Parathyroid adenoma (tissue), 2 donors: ENCODE measurements at regions not wholly inside any gene's neighbourhood (a gene's known extent, or its start where the extent isn't known, plus 50 kb on each side); places are given as distances from the start of the nearest gene placed in this dataset.

Source experiments
- H2AFZ ChIP-seq: fragments of 300-600 bp; sonication (generic); one replicate; pipeline ENCODE4 v1.7.0; 2017; ENCODE audit warnings: antibody characterized with exemption, mild to moderate bottlenecking
- H3K27ac ChIP-seq: fragments of 300-600 bp; sonication (generic); one replicate; pipeline ENCODE4 v1.7.0; 2017
- H3K27me3 ChIP-seq: fragments of 300-600 bp; sonication (generic); one replicate; pipeline ENCODE4 v1.7.0; 2017; ENCODE audit warnings: low read length; ENCODE audit not compliant: control insufficient read depth, insufficient read depth
- H3K36me3 ChIP-seq: fragments of 300-600 bp; sonication (generic); one replicate; pipeline ENCODE4 v1.7.0; 2017; ENCODE audit warnings: low read length; ENCODE audit not compliant: control insufficient read depth, insufficient read depth
- H3K4me1 ChIP-seq: fragments of 300-600 bp; sonication (generic); one replicate; pipeline ENCODE4 v1.7.0; 2017; ENCODE audit warnings: control low read depth
- H3K4me2 ChIP-seq: fragments of 300-600 bp; sonication (generic); one replicate; pipeline ENCODE4 v1.7.0; 2017; ENCODE audit warnings: low read length
- H3K4me3 ChIP-seq: fragments of 300-600 bp; sonication (generic); one replicate; pipeline ENCODE4 v1.7.0; 2017; ENCODE audit warnings: low read depth, low read length
- H3K79me2 ChIP-seq: fragments of 300-600 bp; sonication (generic); one replicate; pipeline ENCODE4 v1.7.0; 2017; ENCODE audit warnings: control low read depth
- H3K9ac ChIP-seq: fragments of 300-600 bp; sonication (generic); one replicate; pipeline ENCODE4 v1.7.0; 2017; ENCODE audit warnings: mild to moderate bottlenecking
- H3K9me3 ChIP-seq: fragments of 300-600 bp; sonication (generic); one replicate; pipeline ENCODE4 v1.7.0; 2017; ENCODE audit warnings: low read length; ENCODE audit not compliant: control insufficient read depth
- CTCF ChIP-seq: fragments of 300-600 bp; sonication (generic); IDR thresholded peaks from one replicate; pipeline ENCODE4 v1.7.0; 2017; ENCODE audit warnings: antibody characterized with exemption, mild to moderate bottlenecking
- donor health status: primary hyperparathyroidism.

- no peaks in the 10 kb centered on the region for H3K79me2 ChIP-seq
- TF ChIP-seq CTCF, result no peak
- H3K36me3 ChIP-seq, result no peaks in the 10 kb centered on the region
- no peak overlapping the region for H3K4me3 ChIP-seq
- no peaks in the 10 kb centered on the region for H3K4me1 ChIP-seq
- H3K27ac ChIP-seq, result no peak overlapping the region
- no peak overlapping the region for H3K9ac ChIP-seq
- no peak overlapping the region for H3K4me2 ChIP-seq
- H3K27me3 ChIP-seq, result no peaks in the 10 kb centered on the region
- H3K9me3 ChIP-seq, result no peaks in the 10 kb centered on the region
- H2AFZ ChIP-seq, result no peak overlapping the region
Measured at GRCh38 chr2:117555965-117556364, 258.5 kb upstream of the DDX18 start.

- Histone ChIP-seq H3K36me3 (no peaks in the 10 kb centered on the region), H3K4me2 (no peak overlapping the region), H3K27me3 (no peaks in the 10 kb centered on the region), H3K27ac (no peak overlapping the region), H2AFZ (no peak overlapping the region), H3K4me1 (no peaks in the 10 kb centered on the region), H3K4me3 (no peak overlapping the region), H3K9me3 (no peaks in the 10 kb centered on the region), H3K9ac (no peak overlapping the region), H3K79me2 (no peaks in the 10 kb centered on the region)
- TF ChIP-seq CTCF, result no peak
Measured at GRCh38 chr2:117557626-117558025, 256.9 kb upstream of the DDX18 start.

- Histone ChIP-seq H3K4me2 (no peak overlapping the region), H3K9me3 (no peaks in the 10 kb centered on the region), H3K4me1 (no peaks in the 10 kb centered on the region), H3K4me3 (no peak overlapping the region), H2AFZ (no peak overlapping the region), H3K79me2 (no peaks in the 10 kb centered on the region), H3K27ac (no peak overlapping the region), H3K36me3 (no peaks in the 10 kb centered on the region), H3K27me3 (no peaks in the 10 kb centered on the region), H3K9ac (no peak overlapping the region)
- no peak for TF ChIP-seq CTCF
Measured at GRCh38 chr2:117562654-117563053, 251.8 kb upstream of the DDX18 start.

GRCh38 chr2:117571590-117572349 is 242.7 kb upstream of the DDX18 start:
- Histone ChIP-seq H3K79me2 (no peaks in the 10 kb centered on the region), H3K4me1 (no peaks in the 10 kb centered on the region), H3K9me3 (no peaks in the 10 kb centered on the region), H3K9ac (no peak overlapping the region), H2AFZ (no peak overlapping the region), H3K27me3 (no peaks in the 10 kb centered on the region), H3K4me3 (no peak overlapping the region), H3K4me2 (no peak overlapping the region), H3K36me3 (no peaks in the 10 kb centered on the region), H3K27ac (no peak overlapping the region)
- no peak for TF ChIP-seq CTCF

- no peak for TF ChIP-seq CTCF
- H3K79me2 ChIP-seq, result no peaks in the 10 kb centered on the region
- H3K4me3 ChIP-seq, result no peak overlapping the region
- H3K4me1 ChIP-seq, result no peaks in the 10 kb centered on the region
- no peaks in the 10 kb centered on the region for H3K36me3 ChIP-seq
- H3K27ac ChIP-seq, result no peak overlapping the region
- H3K9me3 ChIP-seq, result no peaks in the 10 kb centered on the region
- H3K4me2 ChIP-seq, result no peak overlapping the region
- H3K9ac ChIP-seq, result no peak overlapping the region
- no peak overlapping the region for H2AFZ ChIP-seq
- no peaks in the 10 kb centered on the region for H3K27me3 ChIP-seq
Measured at GRCh38 chr2:117587310-117587709, 227.2 kb upstream of the DDX18 start.
